Upper lobe of left lung (tissue), 6 donors: ENCODE measurements at regions not wholly inside any gene's neighbourhood (a gene's known extent, or its start where the extent isn't known, plus 50 kb on each side); places are given as distances from the start of the nearest gene placed in this dataset.

ENCODE experiments used
- ATAC-seq, 2 donors: fragments of 200-7000 bp; cut with Tn5 transposase; one replicate each; pipeline ENCODE4 v1.9.1; 2022; ENCODE audit warnings: mild to moderate bottlenecking in 2 of 2, moderate library complexity in 2 of 2; ENCODE audit not compliant: low FRiP score in 2 of 2
- DNase-seq, 2 donors: peaks; one replicate each; pipeline ENCODE4 v3.0.0-alpha.2; 2019 to 2020
- H3K27ac ChIP-seq, 4 donors: fragments of 200-600 bp; sonication (generic); one replicate each; pipeline ENCODE4 v1.5.1; 2016 to 2019
- H3K27me3 ChIP-seq, 4 donors: fragments of 200-600 bp; sonication (generic); one replicate each; pipeline ENCODE4 v1.5.1; 2017 to 2019
- H3K36me3 ChIP-seq, 4 donors: fragments of 200-600 bp; sonication (generic); one replicate each; pipeline ENCODE4 v1.5.1; 2016 to 2019
- H3K4me1 ChIP-seq, 4 donors: fragments of 200-600 bp; sonication (generic); one replicate each; pipeline ENCODE4 v1.5.1; 2018 to 2019
- H3K4me3 ChIP-seq, 4 donors: fragments of 200-600 bp; sonication (generic); one replicate each; pipeline ENCODE4 v1.5.1; 2017 to 2019; ENCODE audit warnings: mild to moderate bottlenecking in 2 of 4, moderate library complexity in 1 of 4
- H3K9me3 ChIP-seq, 4 donors: fragments of 200-600 bp; sonication (generic); one replicate each; pipeline ENCODE4 v1.5.1; 2018 to 2019
- EP300 ChIP-seq, 4 donors: sonication (generic); formaldehyde crosslinking; IDR thresholded peaks; one replicate each; pipeline ENCODE4 v1.5.1; 2017; ENCODE audit warnings: antibody characterized with exemption in 4 of 4, control low read depth in 2 of 4
- POLR2A ChIP-seq, 4 donors: fragments of 450-650 bp; IDR thresholded peaks; one replicate each; pipeline ENCODE4 v1.5.1; 2016 to 2017; ENCODE audit warnings: antibody characterized with exemption in 4 of 4, mild to moderate bottlenecking in 2 of 4
- POLR2AphosphoS5 ChIP-seq, 2 donors: sonication (generic); formaldehyde crosslinking; IDR thresholded peaks; one replicate each; pipeline ENCODE4 v1.5.1; 2017; ENCODE audit warnings: antibody characterized with exemption in 2 of 2
- WGBS, 2 donors: methylation state at CpG; one replicate each; pipeline ENCODE4 v1.1.5; 2017 to 2018; 5-methylcytosine and 5-hydroxymethylcytosine counted together
- TF ChIP-seq, protein P1 (sequence below), 6 experiments: fragments of 450-650 bp in 4 of 6; fragments of 200-600 bp in 2 of 6; sonication (generic) in 2 of 6; IDR thresholded peaks; one replicate each; pipeline ENCODE4 v1.5.1; 2016 to 2019; ENCODE audit warnings: antibody characterized with exemption in 6 of 6
- donor health status: DM: no; HTN: no; CAD: no; lungs with moderate emphysema.
- donor health status: DM: no; HTN: yes; CAD: no; lungs with severe emphysema.

DNA sequence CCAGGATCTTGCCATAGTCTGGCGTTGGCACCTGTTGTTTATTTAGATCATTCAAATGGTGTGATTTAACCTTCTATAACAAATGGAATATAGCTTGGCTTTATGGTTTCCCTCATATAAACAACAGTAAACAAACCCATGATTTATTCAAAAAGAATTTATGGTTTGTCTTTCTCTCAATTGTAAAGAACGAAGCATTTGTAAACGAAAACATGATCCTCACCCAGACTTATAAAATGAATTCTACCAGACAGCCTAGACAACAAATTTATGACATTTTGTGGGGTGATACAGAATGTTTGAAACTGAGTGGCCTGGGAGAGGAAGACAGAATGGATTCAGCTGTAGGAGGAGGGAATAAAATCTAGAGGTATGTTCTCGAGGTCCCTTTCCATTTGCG is 66.1 kb upstream of the PTGFR start:
- 82 to 85% methylated on average over 5 of the region's 5 CpGs for WGBS, 2 donors
- ATAC-seq = no peak

DNA sequence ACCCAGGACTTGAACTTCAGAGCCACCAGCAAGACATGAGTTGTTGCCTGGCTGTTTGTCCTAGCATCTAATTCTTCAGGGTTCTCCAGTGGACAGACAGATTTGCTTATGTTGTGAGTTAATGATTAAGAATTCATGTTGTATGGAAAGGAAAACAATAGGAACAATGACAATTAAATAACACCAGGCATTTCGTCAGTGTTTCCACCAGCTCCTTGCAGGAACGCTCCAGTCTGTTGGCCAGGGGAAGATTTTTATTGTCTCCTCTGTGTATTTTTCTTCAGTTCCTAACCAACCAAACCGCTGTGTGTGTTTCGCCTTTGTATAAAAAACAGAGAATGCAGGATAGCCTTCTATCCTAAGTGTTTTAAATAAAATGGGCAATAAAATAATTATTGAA is 64.4 kb upstream of the PTGFR start:
- Histone ChIP-seq H3K4me3 (no peak overlapping the region), H3K27ac (no peak overlapping the region), H3K36me3 (no peaks in the 10 kb centered on the region), H3K9me3 (no peaks in the 10 kb centered on the region), H3K27me3 (no peaks in the 10 kb centered on the region), H3K4me1 (no peaks in the 10 kb centered on the region)
- no peak for ATAC-seq
- TF ChIP-seq POLR2A (IDR thresholded peaks at IDR 0.05) (no peak), EP300 (IDR thresholded peaks at IDR 0.05) (no peak), POLR2AphosphoS5 (IDR thresholded peaks at IDR 0.05) (no peak)
- TF ChIP-seq, protein P1, sequence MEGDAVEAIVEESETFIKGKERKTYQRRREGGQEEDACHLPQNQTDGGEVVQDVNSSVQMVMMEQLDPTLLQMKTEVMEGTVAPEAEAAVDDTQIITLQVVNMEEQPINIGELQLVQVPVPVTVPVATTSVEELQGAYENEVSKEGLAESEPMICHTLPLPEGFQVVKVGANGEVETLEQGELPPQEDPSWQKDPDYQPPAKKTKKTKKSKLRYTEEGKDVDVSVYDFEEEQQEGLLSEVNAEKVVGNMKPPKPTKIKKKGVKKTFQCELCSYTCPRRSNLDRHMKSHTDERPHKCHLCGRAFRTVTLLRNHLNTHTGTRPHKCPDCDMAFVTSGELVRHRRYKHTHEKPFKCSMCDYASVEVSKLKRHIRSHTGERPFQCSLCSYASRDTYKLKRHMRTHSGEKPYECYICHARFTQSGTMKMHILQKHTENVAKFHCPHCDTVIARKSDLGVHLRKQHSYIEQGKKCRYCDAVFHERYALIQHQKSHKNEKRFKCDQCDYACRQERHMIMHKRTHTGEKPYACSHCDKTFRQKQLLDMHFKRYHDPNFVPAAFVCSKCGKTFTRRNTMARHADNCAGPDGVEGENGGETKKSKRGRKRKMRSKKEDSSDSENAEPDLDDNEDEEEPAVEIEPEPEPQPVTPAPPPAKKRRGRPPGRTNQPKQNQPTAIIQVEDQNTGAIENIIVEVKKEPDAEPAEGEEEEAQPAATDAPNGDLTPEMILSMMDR (IDR thresholded peaks at IDR 0.05) = no peak
- WGBS, 2 donors = 69 to 76% methylated on average over 4 of the region's 4 CpGs
- DNase-seq = no peak

More for the DNA sequence above, 66.1 kb upstream of the PTGFR start:
- no peak for DNase-seq
- Histone ChIP-seq H3K36me3 (no peaks in the 10 kb centered on the region), H3K27me3 (no peaks in the 10 kb centered on the region), H3K9me3 (no peaks in the 10 kb centered on the region), H3K4me1 (no peaks in the 10 kb centered on the region), H3K27ac (no peak overlapping the region), H3K4me3 (no peak overlapping the region)
- TF ChIP-seq POLR2AphosphoS5 (IDR thresholded peaks at IDR 0.05) (no peak), EP300 (IDR thresholded peaks at IDR 0.05) (no peak), POLR2A (IDR thresholded peaks at IDR 0.05) (no peak)
- TF ChIP-seq, protein P1 (IDR thresholded peaks at IDR 0.05) = no peak

DNA sequence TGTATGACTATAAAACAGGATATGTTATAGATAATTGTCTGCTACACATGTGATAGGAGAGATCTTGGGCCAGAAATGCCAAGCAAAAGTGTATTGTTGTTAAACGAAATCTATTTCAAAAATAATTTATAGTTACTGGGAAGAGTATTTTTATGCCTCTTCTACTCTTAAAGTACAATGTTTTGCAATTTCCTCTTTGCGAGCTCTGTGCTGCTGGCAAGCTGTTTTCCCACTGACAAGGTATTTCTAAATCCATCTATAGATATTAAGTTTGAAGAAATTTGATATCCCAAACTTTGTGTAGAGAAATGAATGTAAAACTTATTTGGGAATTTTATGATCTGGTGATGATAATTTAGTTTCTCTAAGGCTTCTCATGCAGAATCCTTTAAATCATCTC is 63.3 kb upstream of the PTGFR start:
- WGBS, 2 donors = 23 to 25% methylated on average over 2 of the region's 2 CpGs
- H3K9me3 ChIP-seq = no peaks in the 10 kb centered on the region
- TF ChIP-seq POLR2A (IDR thresholded peaks at IDR 0.05) (no peak), EP300 (IDR thresholded peaks at IDR 0.05) (no peak), POLR2AphosphoS5 (IDR thresholded peaks at IDR 0.05) (no peak)
- TF ChIP-seq, protein P1 (IDR thresholded peaks at IDR 0.05) = no peak
- H3K27me3 ChIP-seq = no peaks in the 10 kb centered on the region
- no peak for DNase-seq
- H3K4me3 ChIP-seq = no peak overlapping the region
- no peak for ATAC-seq
- H3K27ac ChIP-seq = no peak overlapping the region
- no peaks in the 10 kb centered on the region for H3K36me3 ChIP-seq
- no peaks in the 10 kb centered on the region for H3K4me1 ChIP-seq

DNA sequence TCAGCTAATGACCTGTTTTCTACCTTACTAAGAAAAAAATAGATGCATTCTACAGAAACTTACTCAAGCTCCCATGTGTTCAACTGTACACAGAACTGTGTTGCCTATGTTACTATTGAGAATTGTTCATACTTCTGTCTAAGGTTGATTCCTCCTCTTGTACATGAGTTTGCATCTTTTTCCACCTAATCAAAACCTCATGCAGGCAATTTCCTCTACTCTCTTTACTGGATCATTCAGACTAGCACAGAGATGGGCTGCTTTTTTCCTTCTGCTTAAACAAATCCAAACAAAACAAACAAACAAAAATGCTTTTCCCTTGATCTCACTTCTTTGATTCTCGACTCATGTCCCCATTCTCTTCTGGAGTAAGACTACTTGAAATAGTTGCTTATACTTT is 58.8 kb upstream of the PTGFR start:
- no peaks in the 10 kb centered on the region for H3K36me3 ChIP-seq
- no peak overlapping the region for H3K4me3 ChIP-seq
- ATAC-seq (no peak), DNase-seq (no peak)
- WGBS, 2 donors = 39 to 64% methylated on average over 1 of the region's 1 CpG
- H3K4me1 ChIP-seq = no peaks in the 10 kb centered on the region
- no peak overlapping the region for H3K27ac ChIP-seq
- no peaks in the 10 kb centered on the region for H3K27me3 ChIP-seq
- H3K9me3 ChIP-seq = no peaks in the 10 kb centered on the region
- TF ChIP-seq EP300 (IDR thresholded peaks at IDR 0.05) (no peak), POLR2A (IDR thresholded peaks at IDR 0.05) (no peak), POLR2AphosphoS5 (IDR thresholded peaks at IDR 0.05) (no peak)
- TF ChIP-seq, protein P1 (IDR thresholded peaks at IDR 0.05) = no peak

DNA sequence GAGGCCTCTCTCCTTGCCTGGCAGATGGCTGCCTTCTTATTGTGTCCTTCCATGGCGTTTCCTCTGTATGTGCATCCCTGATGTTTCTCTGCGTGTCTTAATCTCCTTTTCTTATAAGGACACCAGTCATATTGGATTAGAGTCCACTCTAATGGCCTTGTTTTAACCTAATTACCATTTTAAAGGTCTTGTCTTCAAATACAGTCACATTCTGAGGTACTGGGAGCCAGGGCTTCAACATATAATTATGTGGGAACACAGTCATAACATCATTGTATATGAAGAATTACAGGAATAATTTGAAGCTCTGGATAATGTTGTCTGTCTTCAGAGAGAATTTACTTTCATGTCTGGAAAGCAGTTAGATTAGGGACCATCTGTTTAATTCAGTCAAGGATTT is 56.4 kb upstream of the PTGFR start:
- no peaks in the 10 kb centered on the region for H3K9me3 ChIP-seq
- ATAC-seq (no peak), DNase-seq (no peak)
- no peaks in the 10 kb centered on the region for H3K27me3 ChIP-seq
- no peaks in the 10 kb centered on the region for H3K4me1 ChIP-seq
- TF ChIP-seq POLR2AphosphoS5 (IDR thresholded peaks at IDR 0.05) (no peak), EP300 (IDR thresholded peaks at IDR 0.05) (no peak), POLR2A (IDR thresholded peaks at IDR 0.05) (no peak)
- no peak overlapping the region for H3K4me3 ChIP-seq
- H3K36me3 ChIP-seq = no peaks in the 10 kb centered on the region
- H3K27ac ChIP-seq = no peak overlapping the region
- WGBS, 2 donors = 86 to 90% methylated on average over 2 of the region's 2 CpGs
